Endothelial cell (in vitro differentiated cells): ENCODE measurements at regions not wholly inside any gene's neighbourhood (a gene's known extent, or its start where the extent isn't known, plus 50 kb on each side); places are given as distances from the start of the nearest gene placed in this dataset.

Experiments used
- DNase-seq: peaks from one replicate; pipeline ENCODE4 v3.0.0; 2021; ENCODE audit warnings: low spot score
- H3K27ac Mint-ChIP-seq: one replicate; pipeline ENCODE4 v1.8.0; 2021; ENCODE audit warnings: mixed read lengths, inconsistent platforms; ENCODE audit not compliant: unreplicated experiment
- H3K27me3 Mint-ChIP-seq: one replicate; pipeline ENCODE4 v1.8.0; 2021; ENCODE audit warnings: mild to moderate bottlenecking, moderate library complexity, mixed read lengths, inconsistent platforms; ENCODE audit not compliant: unreplicated experiment
- H3K36me3 Mint-ChIP-seq: one replicate; pipeline ENCODE4 v1.8.0; 2021; ENCODE audit warnings: mild to moderate bottlenecking, low read depth, mixed read lengths, inconsistent platforms; ENCODE audit not compliant: unreplicated experiment
- H3K4me1 Mint-ChIP-seq: one replicate; pipeline ENCODE4 v1.8.0; 2021; ENCODE audit warnings: mild to moderate bottlenecking, mixed read lengths, inconsistent platforms; ENCODE audit not compliant: unreplicated experiment
- H3K4me3 Mint-ChIP-seq: one replicate; pipeline ENCODE4 v1.8.0; 2021; ENCODE audit warnings: mild to moderate bottlenecking, mixed read lengths, inconsistent platforms; ENCODE audit not compliant: unreplicated experiment
- H3K9me3 Mint-ChIP-seq: one replicate; pipeline ENCODE4 v1.8.0; 2021; ENCODE audit warnings: mixed read lengths, inconsistent platforms; ENCODE audit not compliant: unreplicated experiment
- CTCF ChIP-seq: fragments of 200-600 bp; sonication (generic); IDR thresholded peaks from one replicate; pipeline ENCODE4 v1.5.0; 2021; ENCODE audit warnings: antibody characterized with exemption; ENCODE audit not compliant: unreplicated experiment

GRCh38 chr16:59394526-59394925 is 660.4 kb upstream of the GOT2 start:
- no peak for DNase-seq
- Mint-ChIP-seq H3K27me3 (no peaks in the 10 kb centered on the region), H3K4me1 (peaks cover 7% of the 10 kb centered on the region), H3K27ac (no peak overlapping the region), H3K4me3 (no peak overlapping the region), H3K9me3 (no peaks in the 10 kb centered on the region), H3K36me3 (no peaks in the 10 kb centered on the region)
- TF ChIP-seq CTCF, result no peak

GRCh38 chr16:59392911-59393310 is 658.8 kb upstream of the GOT2 start:
- H3K27me3 Mint-ChIP-seq, result no peaks in the 10 kb centered on the region
- H3K4me3 Mint-ChIP-seq, result no peak overlapping the region
- H3K9me3 Mint-ChIP-seq, result no peaks in the 10 kb centered on the region
- TF ChIP-seq CTCF, result no peak
- H3K4me1 Mint-ChIP-seq, result peaks cover 4% of the 10 kb centered on the region
- H3K36me3 Mint-ChIP-seq, result no peaks in the 10 kb centered on the region
- H3K27ac Mint-ChIP-seq, result no peak overlapping the region
- DNase-seq, result no peak

- H3K27ac Mint-ChIP-seq, result no peak overlapping the region
- H3K27me3 Mint-ChIP-seq, result no peaks in the 10 kb centered on the region
- H3K4me1 Mint-ChIP-seq, result peaks cover 4% of the 10 kb centered on the region
- H3K36me3 Mint-ChIP-seq, result no peaks in the 10 kb centered on the region
- H3K4me3 Mint-ChIP-seq, result no peak overlapping the region
- TF ChIP-seq CTCF, result no peak
- no peaks in the 10 kb centered on the region for H3K9me3 Mint-ChIP-seq
- no peak for DNase-seq
Observed at GRCh38 chr16:59391617-59392364, 657.7 kb upstream of the GOT2 start.

- H3K4me3 Mint-ChIP-seq, result no peak overlapping the region
- H3K36me3 Mint-ChIP-seq, result no peaks in the 10 kb centered on the region
- TF ChIP-seq CTCF, result no peak
- no peaks in the 10 kb centered on the region for H3K9me3 Mint-ChIP-seq
- peaks cover 1% of the 10 kb centered on the region for H3K27me3 Mint-ChIP-seq
- no peaks in the 10 kb centered on the region for H3K4me1 Mint-ChIP-seq
- DNase-seq, result no peak
- no peak overlapping the region for H3K27ac Mint-ChIP-seq
Observed at GRCh38 chr16:59385959-59386358, 651.8 kb upstream of the GOT2 start.

GRCh38 chr16:59385491-59385890 is 651.4 kb upstream of the GOT2 start:
- Mint-ChIP-seq H3K36me3 (no peaks in the 10 kb centered on the region), H3K4me1 (no peaks in the 10 kb centered on the region), H3K4me3 (no peak overlapping the region), H3K27me3 (peaks cover 1% of the 10 kb centered on the region), H3K27ac (no peak overlapping the region), H3K9me3 (no peaks in the 10 kb centered on the region)
- TF ChIP-seq CTCF, result no peak
- no peak for DNase-seq
